GM21786 (cell line): ENCODE measurements at regions not wholly inside any gene's neighbourhood (a gene's known extent, or its start where the extent isn't known, plus 50 kb on each side); places are given as distances from the start of the nearest gene placed in this dataset.

Experiments
- ATAC-seq: cut with Tn5 transposase; IDR thresholded peaks from one replicate; pipeline ENCODE4 v1.9.1; 2021; ENCODE audit not compliant: unreplicated experiment

GRCh38 chr9:129365196-129365595 lies 187.1 kb upstream of the IER5L start:
- ATAC-seq = no peak

DNA sequence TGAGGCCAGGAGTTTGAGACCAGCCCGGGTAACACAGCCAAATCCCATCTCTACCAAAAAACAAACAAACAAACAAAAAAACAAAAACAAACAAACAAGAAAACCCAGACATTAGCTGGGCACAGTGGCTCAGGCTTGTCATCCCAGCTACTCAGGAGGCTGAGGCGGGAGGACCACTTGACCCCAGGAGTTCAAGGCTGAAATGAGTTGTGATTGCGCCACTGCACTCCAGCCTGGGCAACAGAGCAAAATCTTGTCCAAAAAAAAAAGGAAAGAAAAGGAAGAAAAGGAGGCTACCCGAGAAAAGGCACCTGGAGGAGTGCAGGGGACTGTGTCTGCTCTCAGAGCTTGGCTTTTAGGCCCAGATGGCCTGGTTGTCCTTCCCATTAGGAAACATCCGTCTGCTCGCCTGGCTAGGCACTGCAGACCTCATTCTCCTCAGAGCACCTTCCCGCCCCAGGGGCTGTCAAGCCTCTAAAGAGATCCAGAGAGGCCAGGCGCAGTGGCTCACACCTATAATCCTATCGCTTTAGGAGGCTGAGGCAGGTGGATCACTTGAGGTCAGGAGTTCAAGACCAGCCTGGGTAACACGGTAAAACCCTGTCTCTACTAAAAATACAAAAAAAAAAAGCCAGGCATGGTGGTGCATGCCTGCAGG lies 185.3 kb upstream of the IER5L start:
- no peak for ATAC-seq

DNA sequence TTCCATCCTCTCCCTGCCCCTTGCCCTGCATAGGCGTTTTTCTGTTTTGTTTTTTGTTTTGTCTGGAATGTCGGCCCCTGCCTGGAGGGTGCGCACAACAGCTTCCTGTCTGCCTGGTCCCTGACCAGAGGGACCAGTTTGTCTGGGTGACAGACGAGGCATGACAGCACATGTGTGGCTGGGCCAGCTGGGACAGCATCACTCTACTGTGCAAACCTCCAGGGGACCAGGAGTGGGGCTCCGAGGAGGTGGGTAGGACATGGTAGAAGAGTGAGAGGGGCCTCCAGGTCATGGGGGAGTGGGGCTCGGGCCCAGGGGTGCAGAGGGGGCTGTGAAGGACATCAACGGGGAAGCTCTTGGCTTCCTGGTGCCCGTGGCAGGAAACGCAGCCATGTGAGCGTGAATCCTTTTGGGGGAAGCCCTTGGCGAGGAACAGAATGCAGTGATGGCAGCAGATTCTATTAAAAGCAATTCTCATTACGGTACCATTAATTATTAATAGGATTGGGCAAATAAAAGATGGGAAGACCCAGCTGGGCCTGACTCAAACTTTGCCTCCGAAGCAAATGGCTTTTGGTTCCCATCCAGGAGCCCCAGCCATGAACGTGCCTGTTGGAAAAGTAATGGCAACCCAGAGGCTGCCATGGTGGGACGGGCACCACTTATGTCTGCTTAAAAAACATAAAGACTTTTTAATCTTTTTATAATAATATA lies 184.4 kb upstream of the IER5L start:
- ATAC-seq = no peak

DNA sequence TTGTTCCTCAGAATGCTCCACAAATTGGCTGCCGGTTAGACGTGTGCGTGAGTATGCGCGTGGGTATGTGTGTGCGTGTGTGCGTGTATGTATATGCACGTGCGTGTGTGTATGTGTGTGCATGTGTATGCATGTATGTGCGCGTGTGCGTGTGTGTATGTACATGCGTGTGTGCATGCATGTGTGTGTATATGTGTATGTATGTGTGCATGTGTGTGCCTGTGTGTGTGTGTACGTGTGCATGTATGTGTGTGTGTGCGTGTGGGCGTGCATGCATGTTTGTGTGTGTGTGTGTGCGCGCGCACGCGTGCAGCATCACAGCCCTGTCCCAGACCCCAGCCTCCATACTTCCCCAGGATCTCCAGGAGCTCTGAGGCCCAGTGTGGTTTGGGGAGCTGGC lies 183.1 kb upstream of the IER5L start:
- ATAC-seq = no peak

DNA sequence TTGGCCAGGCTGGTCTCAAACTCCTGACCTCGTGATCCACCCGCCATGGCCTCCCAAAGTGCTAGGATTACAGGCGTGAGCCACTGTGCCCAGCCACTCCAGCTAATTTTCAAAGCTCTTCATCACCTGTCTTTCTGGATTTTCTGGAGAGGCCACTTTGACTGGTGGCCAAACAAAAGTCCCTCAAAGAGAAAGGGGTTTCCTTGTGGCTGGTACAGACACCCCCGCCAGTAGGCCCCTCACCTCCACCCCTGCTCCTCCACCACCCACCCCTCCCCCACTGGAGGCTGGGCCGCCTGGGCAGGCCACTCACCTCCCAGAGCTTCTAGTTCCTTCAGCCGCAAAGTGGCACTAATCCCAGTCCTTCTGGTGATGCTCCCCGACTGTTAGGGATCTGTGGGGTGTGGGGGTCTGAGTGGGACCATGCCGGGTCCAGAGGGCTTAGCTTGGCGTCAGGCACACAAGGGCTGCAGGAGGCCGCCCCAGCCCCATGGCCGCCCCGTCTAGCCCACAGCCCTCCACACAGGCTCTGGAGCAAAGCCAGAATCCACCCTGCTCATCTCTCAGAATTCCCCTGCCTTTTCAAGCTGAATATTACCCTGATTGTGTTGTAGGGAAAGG lies 182.0 kb upstream of the IER5L start:
- ATAC-seq = no peak

DNA sequence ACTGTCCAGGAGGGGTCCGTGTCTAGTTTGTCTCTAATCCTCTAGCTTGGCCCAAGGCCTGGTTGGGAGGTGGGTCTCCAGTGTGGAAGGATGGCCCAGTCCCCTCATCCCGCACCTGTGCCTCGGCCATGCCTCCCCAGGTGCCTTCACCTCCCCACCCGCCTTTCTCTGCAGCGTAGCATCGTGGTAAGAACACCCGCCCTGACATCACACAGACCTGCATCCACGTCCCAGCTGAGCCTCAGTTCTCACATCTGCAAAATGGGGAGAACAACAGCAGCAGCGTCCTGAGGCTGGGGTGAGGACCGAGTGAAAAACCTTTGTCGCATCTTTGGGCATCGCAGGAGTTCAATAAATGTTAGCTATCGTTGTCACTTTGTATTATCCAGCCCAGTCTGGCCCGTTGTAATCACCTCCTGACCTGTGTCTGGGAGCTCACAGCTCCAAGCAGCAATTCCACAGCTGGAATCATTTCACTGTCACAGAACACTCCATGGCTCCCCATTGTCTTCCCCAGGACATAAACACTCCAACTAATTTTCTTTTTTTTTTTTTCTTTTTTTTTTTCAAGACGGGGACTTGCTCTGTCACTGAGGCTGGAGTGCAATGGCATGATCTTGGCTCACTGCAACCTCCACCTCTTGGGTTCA lies 181.2 kb upstream of the IER5L start:
- no peak for ATAC-seq

DNA sequence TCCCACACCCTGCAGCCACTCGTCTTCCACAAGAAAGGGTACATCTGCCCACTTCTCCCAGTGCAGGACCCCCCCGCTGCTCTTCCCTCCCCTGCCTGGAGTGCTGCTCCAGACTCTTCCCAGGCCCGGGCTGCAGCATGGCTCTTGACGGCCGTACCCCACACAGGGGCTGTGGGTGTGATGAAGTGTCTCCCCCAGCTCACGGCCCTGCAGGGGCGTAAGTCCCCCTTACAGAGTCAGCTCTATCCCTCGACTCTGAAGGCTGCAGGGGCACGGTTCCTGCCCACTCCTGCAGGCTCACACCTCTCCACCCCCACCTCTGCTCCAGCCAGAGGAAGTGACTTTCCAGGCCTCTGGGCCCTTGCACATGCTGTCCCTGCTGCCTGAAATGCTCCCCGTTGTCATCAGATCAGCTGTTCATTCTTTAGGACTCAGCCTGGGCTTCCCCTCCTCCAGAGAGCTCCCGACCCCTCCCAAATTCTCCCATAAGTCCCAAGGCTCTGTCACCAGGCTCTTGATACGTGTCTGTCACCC lies 180.6 kb upstream of the IER5L start:
- no peak for ATAC-seq

DNA sequence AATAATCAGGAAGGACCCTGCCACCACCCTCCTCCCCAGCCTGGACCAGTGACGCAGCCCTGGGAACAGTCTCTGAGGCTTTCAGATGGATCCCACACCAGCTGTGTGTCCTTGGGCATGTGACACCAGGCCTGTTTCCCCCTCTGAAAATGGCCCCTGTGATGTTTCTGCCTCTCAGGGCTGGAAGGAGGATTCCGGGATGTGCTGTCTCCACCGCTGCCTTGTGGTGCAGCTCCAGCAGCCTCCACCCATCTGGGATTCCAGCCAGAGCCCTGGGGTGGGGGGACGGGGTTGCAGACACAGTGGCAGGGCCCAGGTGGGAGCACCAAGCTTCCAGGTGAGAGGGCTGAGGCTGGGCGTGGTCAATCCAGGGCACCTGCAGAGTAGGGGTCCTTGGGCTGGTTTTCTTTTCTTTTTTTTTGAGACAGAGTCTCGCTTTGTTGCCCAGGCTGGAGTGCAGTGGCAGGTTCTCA lies 179.7 kb upstream of the IER5L start:
- no peak for ATAC-seq

- no peak for ATAC-seq
Measured at GRCh38 chr9:129356871-129357772, 179.1 kb upstream of the IER5L start.

DNA sequence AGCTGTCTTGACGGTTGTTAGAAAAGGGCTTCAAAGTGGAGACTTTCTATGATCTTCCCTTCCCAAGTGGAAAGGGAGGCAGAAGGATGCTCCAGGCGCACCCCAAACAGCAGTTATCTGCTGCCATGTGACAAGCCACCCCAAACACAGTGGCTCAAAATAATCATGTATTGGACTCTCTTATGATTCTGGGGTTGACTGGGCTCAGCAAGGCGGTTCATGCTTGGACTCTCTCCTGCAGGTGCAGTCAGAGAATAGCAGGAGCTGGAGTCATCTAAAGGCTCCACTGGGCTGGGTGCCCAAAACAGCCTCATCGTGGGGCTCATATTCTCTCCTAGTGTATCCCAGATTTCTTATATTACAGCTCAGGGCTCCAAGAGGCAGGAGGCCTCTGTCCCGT lies 177.6 kb upstream of the IER5L start:
- ATAC-seq = no peak

GRCh38 chr9:129354498-129354897 lies 176.4 kb upstream of the IER5L start:
- ATAC-seq = no peak

- no peak for ATAC-seq
Measured at GRCh38 chr9:129353697-129354336, 175.8 kb upstream of the IER5L start.

DNA sequence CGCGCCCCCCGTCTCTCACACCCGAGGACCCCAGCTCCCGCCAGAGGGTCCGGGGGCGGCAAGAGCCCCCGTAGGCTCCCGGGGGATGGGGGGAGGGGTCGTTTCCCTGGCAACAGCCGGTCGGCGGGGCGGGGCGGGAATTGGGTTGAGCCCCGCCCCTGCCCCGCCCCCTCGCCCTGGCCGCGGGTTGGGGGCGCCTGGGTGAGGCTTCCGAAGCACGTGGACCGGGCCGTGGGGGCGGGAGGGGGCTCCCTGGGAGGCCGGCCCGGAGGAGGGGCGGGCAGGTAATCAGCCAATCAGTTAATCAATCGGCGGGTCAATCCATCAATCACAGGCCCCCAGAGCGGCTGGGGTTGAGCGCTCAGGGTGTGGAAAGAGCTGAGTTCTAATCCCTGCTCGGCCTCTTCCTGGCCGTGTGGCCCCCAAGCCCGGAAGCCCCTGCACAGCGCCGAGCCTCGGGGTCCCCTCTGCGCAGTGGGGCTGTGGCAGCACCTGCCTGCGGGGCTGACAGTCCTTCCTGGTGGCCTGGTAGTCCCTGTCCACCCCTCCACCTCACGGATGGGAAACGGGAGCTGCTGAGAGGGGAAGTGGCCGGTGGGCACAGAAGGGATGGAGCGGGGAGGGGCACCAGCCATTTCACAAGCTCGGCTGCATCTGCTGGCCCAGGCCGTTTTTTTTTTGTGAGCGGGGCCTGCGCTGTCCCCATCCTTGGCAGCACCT lies 174.2 kb upstream of the IER5L start:
- no peak for ATAC-seq

GRCh38 chr9:129351642-129352145 lies 173.6 kb upstream of the IER5L start:
- no peak for ATAC-seq

DNA sequence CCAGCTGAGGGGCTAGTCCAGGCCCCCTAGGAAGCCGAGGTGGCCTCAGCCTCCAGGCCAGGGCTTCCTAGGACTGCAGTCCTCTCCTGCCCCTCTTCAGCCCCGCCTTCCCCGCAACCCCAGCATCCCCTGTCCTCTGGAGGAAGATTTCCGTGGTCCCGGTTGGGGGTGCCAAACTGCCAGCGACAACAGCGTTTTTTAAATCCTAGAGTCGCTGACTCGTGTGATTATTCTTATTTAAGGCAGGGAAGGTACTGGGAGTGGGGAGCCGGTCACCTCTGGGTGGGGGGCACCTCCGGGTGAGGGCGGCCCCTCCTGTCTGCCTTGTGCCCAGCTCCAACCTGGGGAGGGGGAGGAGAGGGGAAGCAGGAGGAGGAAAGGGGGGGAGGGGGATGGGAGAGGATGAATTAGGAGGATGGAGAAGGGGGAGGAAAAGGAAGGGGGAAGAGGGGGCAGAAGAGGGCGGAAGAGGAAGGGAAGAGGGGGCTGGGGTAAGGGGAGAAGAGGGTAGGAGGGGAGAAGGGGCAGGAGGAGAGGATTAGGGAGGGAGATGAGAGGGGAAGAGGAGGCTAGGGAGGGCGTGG lies 173.1 kb upstream of the IER5L start:
- ATAC-seq = no peak

DNA sequence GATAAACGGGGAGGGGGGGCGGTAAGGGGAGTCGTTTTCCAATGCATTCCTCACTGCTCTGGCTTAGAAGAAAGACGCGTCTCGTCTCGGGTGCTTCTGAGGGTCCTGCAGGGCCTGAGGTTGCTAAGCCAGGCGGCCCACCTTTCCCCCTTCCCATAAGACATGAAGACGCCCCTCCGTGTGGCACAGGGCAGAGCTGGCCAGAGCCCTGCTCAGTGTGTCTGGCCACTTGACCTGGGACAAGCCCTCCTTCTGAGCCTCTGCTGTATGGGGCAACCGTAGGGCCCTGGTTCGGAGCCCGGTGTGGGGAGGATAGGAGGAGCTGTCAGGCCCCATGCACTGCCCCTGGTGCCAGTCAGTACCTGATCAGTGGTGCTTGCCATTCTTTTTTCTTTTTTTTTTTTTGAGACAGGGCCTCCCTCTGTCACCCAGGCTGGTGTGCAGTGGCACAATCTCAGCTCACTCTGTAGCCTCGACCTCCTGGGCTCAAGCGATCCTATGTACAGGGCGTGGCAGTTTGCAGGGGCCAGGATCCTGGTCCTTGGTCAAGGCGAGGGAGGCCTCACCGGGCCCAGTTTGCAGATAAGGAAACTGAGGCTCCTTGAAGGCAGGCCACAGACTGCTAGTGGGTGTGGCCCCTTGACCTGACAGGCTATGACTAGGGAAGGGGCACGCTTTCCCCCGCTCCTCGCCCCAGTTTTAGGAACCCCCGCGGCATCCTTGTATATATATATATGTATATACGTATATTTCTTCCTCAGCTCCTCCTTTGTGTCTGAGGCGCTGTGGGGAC lies 172.3 kb upstream of the IER5L start:
- no peak for ATAC-seq

DNA sequence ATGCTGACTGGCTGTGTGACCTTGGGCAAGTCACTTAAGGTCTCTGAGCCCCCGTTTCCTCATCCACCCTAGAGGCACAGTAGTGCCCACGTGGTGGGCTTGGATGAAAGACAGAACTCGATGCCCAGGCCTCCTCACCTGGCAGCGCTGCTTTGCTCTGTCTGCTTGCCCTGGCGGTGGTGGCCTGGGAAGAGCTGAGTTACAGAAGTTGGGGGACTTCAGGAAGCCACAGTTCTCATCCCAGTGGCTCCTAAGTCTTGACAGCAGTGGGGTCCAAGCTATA lies 171.5 kb upstream of the IER5L start:
- no peak for ATAC-seq
